Epithelial cell of proximal tubule (primary cell): ENCODE measurements at regions not wholly inside any gene's neighbourhood (a gene's known extent, or its start where the extent isn't known, plus 50 kb on each side); places are given as distances from the start of the nearest gene placed in this dataset.
"Not testable (repeated sequence)": the region's sequence is repeated elsewhere in the genome, so short reads cannot be mapped to it uniquely, and the experiment has no call there.

Experiments
- DNase-seq: peaks from one replicate; pipeline ENCODE4 v3.0.0-alpha.2; 2011; ENCODE audit warnings: low read depth
- H3K4me3 ChIP-seq: 2 replicates; pipeline ENCODE4 v1.5.1; 2011; ENCODE audit warnings: low read depth, mild to moderate bottlenecking, low read length
- CTCF ChIP-seq: conservative IDR thresholded peaks from 2 replicates; pipeline ENCODE4 v1.5.1; 2012; ENCODE audit warnings: low read depth, mild to moderate bottlenecking, low read length

- no peak for DNase-seq
- peak; percentile 71 for TF ChIP-seq CTCF
Measured at GRCh38 chr4:170374770-170375169, 285.0 kb upstream of the AADAT start.

GRCh38 chr4:170348945-170349344, 259.2 kb upstream of the AADAT start:
- H3K4me3 ChIP-seq, result no peak overlapping the region
- TF ChIP-seq CTCF, result no peak
- DNase-seq, result no peak

More at GRCh38 chr4:170374770-170375169, 285.0 kb upstream of the AADAT start:
- no peak overlapping the region for H3K4me3 ChIP-seq

GRCh38 chr4:170347191-170347590, 257.4 kb upstream of the AADAT start:
- not testable (repeated sequence) for DNase-seq, H3K4me3 ChIP-seq

GRCh38 chr4:170339522-170339921, 249.8 kb upstream of the AADAT start:
- TF ChIP-seq CTCF, result no peak
- DNase-seq, result no peak
- H3K4me3 ChIP-seq, result no peak overlapping the region

GRCh38 chr4:170336238-170336775, 246.6 kb upstream of the AADAT start:
- no peak for DNase-seq
- TF ChIP-seq CTCF, result no peak
- H3K4me3 ChIP-seq, result no peak overlapping the region

- no peak overlapping the region for H3K4me3 ChIP-seq
- TF ChIP-seq CTCF, result no peak
- DNase-seq, result no peak
Measured at GRCh38 chr4:170325599-170325998, 235.8 kb upstream of the AADAT start.

GRCh38 chr4:170323623-170324022, 233.9 kb upstream of the AADAT start:
- no peak overlapping the region for H3K4me3 ChIP-seq
- no peak for DNase-seq
- TF ChIP-seq CTCF, result no peak
